GM12872 (cell line): ENCODE measurements at regions not wholly inside any gene's neighbourhood (a gene's known extent, or its start where the extent isn't known, plus 50 kb on each side); places are given as distances from the start of the nearest gene placed in this dataset.

Experiments
- CTCF ChIP-seq: IDR thresholded peaks from 3 replicates; pipeline ENCODE4 v1.5.1; 2011; ENCODE audit warnings: low read depth, mild to moderate bottlenecking, low read length, moderate library complexity; ENCODE audit not compliant: insufficient read depth

- TF ChIP-seq CTCF, result no peak
Measured at GRCh38 chr22:47369431-47370015, 607.1 kb downstream of the TBC1D22A start.

DNA sequence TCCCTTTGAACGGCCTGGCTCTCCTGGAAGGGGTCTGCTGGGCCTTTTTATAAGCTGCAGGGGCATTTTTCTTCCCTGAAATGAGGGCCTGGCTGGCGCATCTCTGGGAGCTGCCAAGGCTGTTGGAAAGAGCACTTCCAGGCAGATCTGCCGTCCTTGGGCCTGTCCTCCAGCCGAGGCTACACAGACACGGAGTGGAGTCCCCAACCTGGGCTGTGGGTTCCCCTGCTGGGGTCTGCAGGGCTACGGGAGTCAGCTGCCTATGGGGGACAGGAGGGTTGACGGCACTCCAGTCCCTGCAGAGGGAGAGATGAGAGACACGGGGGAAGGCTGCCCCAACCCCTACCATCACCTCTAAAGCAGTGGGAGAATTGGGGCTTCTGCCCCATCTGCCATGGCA is 606.6 kb downstream of the TBC1D22A start:
- no peak for TF ChIP-seq CTCF

GRCh38 chr22:47367993-47368945 is 605.8 kb downstream of the TBC1D22A start:
- no peak for TF ChIP-seq CTCF

- no peak for TF ChIP-seq CTCF
Measured at GRCh38 chr22:47367107-47367690, 604.7 kb downstream of the TBC1D22A start.

DNA sequence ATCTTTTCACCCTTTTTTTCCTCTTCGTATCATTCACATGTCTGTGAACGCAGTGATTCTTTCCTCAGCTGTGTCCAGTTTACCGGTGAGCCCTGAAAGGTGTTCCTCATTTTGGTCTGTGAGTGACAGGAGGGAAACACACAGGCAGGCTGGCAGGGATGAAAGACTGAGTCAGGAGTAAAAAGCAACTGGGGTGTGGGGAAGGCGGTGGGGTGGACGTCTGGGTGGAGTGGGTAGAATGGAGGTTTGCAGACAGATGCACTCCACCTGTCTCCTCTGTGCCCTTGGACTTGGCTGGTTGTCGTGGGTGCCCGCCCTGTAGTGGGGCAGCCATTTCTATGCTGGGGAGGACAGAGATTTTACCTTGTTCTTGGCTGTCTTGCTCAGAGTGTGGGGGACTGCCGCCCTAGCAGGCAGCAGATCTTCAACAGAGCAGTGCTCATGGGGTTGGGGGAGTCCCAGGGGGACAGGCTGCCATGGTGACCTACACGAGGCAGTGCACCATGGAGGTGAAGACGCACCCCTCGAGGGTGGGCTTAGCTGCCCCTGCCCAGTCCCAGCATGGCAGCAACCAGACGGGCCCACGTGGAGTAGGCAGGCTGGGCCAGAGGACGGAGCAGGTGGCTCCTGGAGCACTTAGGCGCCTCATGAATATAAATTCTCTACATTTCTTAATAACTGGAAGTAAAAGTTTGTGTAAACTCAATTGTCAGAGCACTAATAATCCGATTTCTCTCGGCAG is 603.7 kb downstream of the TBC1D22A start:
- TF ChIP-seq CTCF, result no peak

DNA sequence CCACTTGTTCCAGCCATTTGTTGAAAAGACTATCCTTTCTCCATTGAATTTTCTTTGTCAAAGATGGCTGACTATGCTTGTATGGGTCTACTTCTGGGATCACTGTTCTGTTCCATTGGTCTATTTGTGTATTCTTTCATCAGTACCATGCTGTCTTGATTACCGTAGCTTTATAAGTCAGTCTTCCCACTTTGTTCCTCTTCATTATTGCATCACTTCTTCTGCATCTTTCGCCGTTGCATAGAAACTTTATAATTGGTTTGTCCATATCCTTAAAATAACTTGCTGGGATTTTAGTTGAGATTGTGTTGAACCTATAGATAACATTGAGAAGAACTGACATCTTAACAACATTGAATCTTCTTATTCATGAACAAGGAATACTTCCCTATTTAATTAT is 598.8 kb downstream of the TBC1D22A start:
- TF ChIP-seq CTCF, result no peak

- TF ChIP-seq CTCF, result no peak
Measured at GRCh38 chr22:47357493-47357892, 595.0 kb downstream of the TBC1D22A start.
